ENCODE measurements at regions not wholly inside any gene's neighbourhood (a gene's known extent, or its start where the extent isn't known, plus 50 kb on each side); places are given as distances from the start of the nearest gene placed in this dataset.

GRCh38 chr5:117376748-117377147, 802.1 kb upstream of the SEMA6A start:
- TF ChIP-seq CTCF (IDR thresholded peaks at IDR 0.05) = no peak
- TF ChIP-seq ZFX (IDR thresholded peaks at IDR 0.05; ENCODE audit: borderline replicate concordance) = no peak

Data from 22Rv1 (cell line).